Urinary bladder (tissue), 3 donors: ENCODE measurements at regions not wholly inside any gene's neighbourhood (a gene's known extent, or its start where the extent isn't known, plus 50 kb on each side); places are given as distances from the start of the nearest gene placed in this dataset.

Experiments
- DNase-seq: peaks from one replicate; pipeline ENCODE4 v3.0.0-alpha.2; 2015; ENCODE audit errors: extremely low spot score
- H3K27ac ChIP-seq: one replicate; pipeline ENCODE4 v1.5.1; 2013; ENCODE audit warnings: low read depth, mild to moderate bottlenecking, moderate library complexity
- H3K36me3 ChIP-seq: one replicate; pipeline ENCODE4 v1.6.1; 2013; ENCODE audit warnings: mild to moderate bottlenecking, moderate library complexity; ENCODE audit not compliant: insufficient read depth
- H3K4me1 ChIP-seq: one replicate; pipeline ENCODE4 v1.6.1; 2013; ENCODE audit warnings: mild to moderate bottlenecking, moderate library complexity; ENCODE audit not compliant: insufficient read depth
- H3K4me3 ChIP-seq: one replicate; pipeline ENCODE4 v1.5.1; 2013; ENCODE audit warnings: low read depth, low read length
- WGBS: extraction: QIAGEN DNeasy Blood & Tissue Kit; methylation state at CpG from one replicate; pipeline ENCODE4 v1.1.7; 2013; 5-methylcytosine and 5-hydroxymethylcytosine counted together
- donor health status: healthy with polysubstance abuse.
- donor health status: healthy.

DNA sequence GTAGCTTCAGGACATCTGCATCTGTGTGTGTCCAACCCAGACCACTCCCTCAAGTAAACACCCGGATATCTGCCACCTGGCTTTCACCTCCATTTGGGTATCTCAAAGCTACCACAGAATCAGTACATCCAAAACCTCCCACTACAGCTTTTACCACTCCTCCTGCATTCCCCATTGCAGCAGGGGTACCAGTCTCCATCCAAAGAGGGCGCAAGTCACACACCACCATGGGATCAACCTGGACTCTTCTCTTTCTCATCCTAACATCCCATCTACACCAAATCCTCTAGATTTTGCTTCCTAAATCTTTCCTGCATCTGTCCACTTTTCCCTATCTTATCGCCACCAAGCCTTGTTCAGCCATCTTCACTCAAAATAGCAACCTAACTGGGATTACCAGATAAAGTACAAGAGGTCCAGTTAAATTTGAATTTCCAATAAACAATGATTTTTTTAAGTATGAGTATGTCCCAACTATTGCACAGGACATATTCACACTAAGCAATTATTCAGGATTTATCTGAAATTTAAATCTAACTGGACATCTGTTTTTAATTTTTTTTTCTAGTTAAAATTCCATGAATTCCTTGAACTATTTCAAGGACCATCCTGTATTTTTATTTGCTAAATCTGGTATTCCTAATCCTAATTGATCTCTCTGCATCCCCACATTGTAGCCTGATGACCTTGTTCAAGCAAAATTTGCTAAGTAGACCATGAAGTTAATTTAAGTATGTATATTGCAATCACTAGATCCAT is 164.3 kb upstream of the MLN start:
- no peak for DNase-seq
- H3K4me1 ChIP-seq: no peaks in the 10 kb centered on the region
- H3K27ac ChIP-seq: no peak overlapping the region
- 38% methylated on average over 3 of the region's 3 CpGs for WGBS
- H3K4me3 ChIP-seq: no peak overlapping the region
- H3K36me3 ChIP-seq: no peaks in the 10 kb centered on the region

DNA sequence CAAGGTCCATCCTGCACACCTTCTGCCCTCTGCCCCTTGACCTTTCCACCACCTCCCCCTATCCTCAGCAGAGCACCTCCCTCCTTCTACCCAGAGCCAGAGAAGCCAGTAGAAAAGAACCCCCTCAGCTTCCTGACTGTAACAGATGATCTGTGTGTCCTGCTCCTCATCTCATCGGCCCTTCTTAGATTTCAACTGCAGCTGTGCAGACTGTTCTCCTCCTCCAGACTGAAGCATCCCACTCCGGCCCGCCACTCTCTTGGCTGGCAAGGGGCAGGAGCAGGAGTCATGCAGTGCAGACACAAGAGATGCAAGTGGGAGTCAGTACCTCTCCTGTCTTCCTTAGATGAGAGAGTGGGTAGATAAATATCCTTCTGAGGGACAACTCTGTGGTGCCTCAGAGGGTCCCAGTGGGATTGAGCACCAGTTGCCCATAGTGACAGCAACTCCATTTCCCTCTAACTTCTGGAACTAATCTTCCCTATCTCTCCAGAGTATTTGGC is 163.5 kb upstream of the MLN start:
- DNase-seq: no peak

DNA sequence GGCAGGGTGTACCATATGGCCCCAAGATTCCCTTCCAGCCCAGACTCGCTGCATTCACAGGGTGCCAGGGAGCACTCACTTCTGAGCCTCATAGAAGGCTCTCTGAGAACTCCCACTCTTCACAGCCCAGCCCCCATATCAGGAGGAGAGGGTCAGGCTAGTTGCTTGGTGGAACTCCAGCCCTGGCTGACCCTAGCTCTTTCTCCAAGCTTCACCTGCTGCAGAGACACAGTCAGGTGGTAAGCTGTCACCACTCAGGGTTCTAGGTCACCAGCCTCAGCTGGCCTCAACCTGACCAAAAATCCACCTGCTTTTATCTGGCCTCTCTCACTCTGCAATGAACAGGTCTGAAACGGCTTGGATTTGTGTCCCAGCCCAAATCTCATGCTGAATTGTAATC is 162.7 kb upstream of the MLN start:
- no peaks in the 10 kb centered on the region for H3K36me3 ChIP-seq
- H3K4me3 ChIP-seq: no peak overlapping the region
- no peak for DNase-seq
- H3K27ac ChIP-seq: no peak overlapping the region
- H3K4me1 ChIP-seq: no peaks in the 10 kb centered on the region
- WGBS: 68% methylated on average over 2 of the region's 2 CpGs

More for the DNA sequence above, 163.5 kb upstream of the MLN start:
- H3K4me1 ChIP-seq: no peaks in the 10 kb centered on the region
- no peak overlapping the region for H3K4me3 ChIP-seq
- WGBS: 47% methylated on average over 3 of the region's 3 CpGs
- no peak overlapping the region for H3K27ac ChIP-seq
- no peaks in the 10 kb centered on the region for H3K36me3 ChIP-seq

DNA sequence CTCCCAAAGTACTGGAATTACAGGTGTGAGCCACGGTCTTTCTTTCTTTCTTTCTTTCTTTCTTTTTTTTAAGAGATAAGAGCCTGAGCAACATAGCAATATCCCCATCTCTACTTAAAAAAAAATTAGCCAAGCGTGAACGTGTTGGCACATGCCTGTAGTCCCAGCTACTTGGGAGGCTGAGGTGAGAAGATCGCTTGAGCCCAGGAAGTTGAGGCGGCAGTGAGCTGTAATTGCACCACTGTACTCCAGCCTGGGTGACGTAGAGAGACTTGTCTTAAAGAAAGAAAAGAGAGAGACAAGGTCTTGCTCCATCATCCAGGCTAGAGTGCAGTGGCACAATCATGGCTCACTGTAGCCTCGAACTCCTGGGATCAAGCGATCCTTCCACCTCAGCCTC is 162.0 kb upstream of the MLN start:
- no peak for DNase-seq
- Histone ChIP-seq H3K4me1 (no peaks in the 10 kb centered on the region), H3K27ac (no peak overlapping the region), H3K4me3 (no peak overlapping the region), H3K36me3 (no peaks in the 10 kb centered on the region)
- WGBS: 86% methylated on average over 8 of the region's 8 CpGs

DNA sequence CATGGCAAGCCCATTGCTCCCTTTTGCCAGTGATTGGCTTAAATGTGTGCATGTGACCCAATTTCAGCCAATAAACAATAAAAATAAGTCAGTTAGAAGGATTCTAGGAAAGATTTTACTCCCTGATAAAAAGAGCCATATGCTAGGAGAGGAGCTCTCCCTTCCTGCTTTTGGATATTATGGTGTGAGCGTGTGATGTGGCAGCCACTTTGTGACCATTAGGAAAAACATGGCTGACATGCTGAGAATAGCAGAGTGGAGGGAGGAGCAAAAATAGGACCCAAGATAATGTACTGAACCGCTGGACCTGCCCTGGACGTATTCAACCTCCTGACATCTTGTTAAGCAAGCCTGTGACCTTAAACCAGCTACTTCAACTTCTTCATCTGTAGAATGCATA is 160.6 kb upstream of the MLN start:
- H3K36me3 ChIP-seq: no peaks in the 10 kb centered on the region
- WGBS: 93% methylated on average over 3 of the region's 3 CpGs
- H3K27ac ChIP-seq: no peak overlapping the region
- H3K4me3 ChIP-seq: no peak overlapping the region
- H3K4me1 ChIP-seq: no peaks in the 10 kb centered on the region
- no peak for DNase-seq

DNA sequence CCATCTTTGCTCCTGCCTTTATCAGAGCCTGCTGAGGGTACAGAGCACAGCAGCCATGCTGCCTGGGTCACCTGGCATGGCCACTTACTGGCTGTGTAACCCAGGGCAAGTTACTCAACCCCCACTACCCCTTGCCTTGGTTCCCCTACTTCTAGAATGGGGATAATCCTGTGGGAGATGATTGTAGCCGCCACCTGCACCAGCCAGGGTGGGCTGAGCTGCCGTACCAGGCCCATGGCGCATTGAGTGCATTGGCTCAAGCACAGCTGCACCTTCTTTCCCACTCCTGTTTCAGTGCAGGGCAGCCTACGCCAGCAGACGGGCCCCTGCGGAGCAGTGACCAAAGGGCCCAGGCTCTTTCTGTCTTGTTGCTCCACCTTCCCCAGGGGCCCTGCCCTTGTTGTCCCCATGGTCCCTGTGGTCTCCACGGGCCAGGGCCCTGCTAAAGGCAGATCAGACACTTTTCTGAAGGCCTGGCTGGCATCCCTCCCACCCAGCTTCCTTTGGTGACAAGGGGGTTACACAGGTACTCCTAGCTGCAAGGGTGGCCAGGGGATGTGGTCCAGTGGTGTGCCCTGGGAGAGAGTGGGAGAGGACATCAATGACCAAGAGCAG is 159.4 kb upstream of the MLN start:
- no peak for DNase-seq
- no peak overlapping the region for H3K27ac ChIP-seq
- no peak overlapping the region for H3K4me3 ChIP-seq
- 92% methylated on average over 7 of the region's 7 CpGs for WGBS
- no peaks in the 10 kb centered on the region for H3K36me3 ChIP-seq
- H3K4me1 ChIP-seq: no peaks in the 10 kb centered on the region

DNA sequence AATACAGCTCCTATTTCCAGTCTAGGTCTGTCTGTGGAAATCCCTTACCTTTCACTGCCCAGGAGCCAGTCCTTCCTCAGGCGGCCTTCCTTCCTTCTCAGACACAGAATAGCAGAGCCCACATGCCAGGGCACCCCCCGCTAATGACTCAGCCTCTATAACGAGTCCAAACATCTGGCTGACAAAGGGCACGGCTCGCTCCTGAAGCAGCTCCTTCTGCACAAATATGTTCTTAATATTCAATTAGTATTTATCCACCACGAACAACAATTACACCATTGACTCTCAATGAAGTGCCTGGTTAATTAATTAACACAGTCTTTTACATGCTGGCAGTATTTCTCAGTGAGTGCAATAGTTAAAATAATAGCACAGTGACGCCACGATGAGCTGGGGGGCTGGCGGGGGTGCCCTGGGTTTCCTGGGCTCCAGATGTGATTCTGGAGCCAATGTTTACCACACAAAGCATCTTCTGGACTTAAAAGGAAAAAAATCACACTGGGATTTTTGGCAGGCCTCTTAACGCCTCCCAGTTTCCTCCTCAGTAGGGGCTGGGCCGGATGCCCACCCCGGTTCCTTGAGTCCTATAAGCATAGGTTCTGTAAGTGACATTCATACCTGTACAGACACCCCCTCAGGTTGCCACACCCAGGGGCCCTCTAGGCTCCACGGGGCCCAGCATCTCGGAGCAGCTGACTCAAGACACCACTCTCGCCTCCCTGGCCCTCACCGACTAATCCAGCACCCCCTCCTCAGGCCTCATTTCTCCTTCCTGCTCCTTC is 158.6 kb upstream of the MLN start:
- DNase-seq: no peak
- Histone ChIP-seq H3K36me3 (no peaks in the 10 kb centered on the region), H3K4me1 (no peaks in the 10 kb centered on the region), H3K4me3 (no peak overlapping the region), H3K27ac (no peak overlapping the region)
- 57% methylated on average over 16 of the region's 16 CpGs for WGBS

DNA sequence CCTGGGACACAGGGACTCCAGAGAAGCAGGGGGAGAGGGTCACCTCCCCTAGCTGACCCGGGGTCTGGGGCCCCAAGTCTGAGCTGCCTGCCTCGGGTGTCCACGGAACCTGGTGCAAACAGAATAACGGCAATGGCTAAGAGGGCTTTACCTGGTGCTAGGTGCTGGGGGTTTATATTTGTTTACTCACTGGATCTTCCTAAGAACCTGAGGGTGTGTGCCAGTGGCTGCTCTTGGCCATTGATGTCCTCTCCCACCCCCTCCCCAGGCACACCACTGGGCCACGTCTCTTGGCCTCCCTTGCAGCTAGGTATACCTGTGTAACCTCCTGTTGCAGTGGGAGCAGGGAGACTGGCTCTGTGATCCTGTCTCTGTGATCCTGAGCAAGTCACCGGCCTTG is 157.9 kb upstream of the MLN start:
- Histone ChIP-seq H3K4me1 (no peaks in the 10 kb centered on the region), H3K4me3 (no peak overlapping the region), H3K27ac (no peak overlapping the region), H3K36me3 (no peaks in the 10 kb centered on the region)
- DNase-seq: no peak
- 88% methylated on average over 6 of the region's 6 CpGs for WGBS

DNA sequence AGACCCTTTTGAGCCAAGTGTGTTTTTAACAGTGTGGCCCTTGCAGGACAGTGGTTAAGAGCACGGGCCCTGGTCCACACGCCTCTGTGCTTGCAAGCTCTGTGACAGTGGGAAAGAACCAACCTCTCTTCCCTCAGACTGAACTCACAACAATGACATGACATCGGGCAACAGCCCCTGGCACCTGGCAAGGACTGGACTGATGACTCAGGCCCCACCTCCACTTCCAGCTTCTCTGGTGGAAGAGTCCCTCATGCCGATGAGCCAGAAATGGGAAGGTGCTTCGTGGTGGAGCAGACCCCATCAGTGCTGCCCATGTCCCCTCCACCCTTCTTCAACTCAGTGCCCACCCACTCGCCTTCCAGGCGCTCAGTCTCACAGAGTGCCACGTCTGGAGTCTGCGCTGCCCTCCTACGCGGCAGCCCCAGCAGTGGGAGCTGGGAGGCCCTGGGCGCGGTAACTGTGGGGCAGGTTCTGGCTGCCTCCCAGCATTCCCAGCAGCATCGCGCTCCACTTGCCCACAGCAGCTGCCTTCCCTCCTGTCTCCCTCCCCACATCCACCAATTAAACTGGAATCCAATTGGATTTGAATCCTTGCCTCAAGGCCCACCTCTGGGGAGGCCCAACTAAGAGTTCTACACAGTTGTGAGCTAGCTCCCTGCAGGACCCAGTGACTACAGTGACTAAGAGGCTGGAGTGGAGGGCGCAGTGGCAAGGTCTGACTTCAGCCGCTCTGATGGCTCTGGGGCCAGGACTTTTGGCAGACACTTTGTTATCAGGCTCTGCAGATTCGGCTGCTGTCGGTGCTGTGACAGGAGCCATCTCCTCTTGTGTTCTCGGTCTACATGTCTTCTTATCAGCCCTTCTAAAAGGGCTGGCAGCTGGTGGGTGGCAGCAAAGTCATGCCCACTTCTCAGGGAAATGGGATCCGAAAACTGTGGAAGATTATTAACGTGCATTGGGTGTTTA is 156.8 kb upstream of the MLN start:
- 86% methylated on average over 22 of the region's 22 CpGs for WGBS
- no peaks in the 10 kb centered on the region for H3K36me3 ChIP-seq
- H3K27ac ChIP-seq: no peak overlapping the region
- no peak for DNase-seq
- no peak overlapping the region for H3K4me3 ChIP-seq
- no peaks in the 10 kb centered on the region for H3K4me1 ChIP-seq

DNA sequence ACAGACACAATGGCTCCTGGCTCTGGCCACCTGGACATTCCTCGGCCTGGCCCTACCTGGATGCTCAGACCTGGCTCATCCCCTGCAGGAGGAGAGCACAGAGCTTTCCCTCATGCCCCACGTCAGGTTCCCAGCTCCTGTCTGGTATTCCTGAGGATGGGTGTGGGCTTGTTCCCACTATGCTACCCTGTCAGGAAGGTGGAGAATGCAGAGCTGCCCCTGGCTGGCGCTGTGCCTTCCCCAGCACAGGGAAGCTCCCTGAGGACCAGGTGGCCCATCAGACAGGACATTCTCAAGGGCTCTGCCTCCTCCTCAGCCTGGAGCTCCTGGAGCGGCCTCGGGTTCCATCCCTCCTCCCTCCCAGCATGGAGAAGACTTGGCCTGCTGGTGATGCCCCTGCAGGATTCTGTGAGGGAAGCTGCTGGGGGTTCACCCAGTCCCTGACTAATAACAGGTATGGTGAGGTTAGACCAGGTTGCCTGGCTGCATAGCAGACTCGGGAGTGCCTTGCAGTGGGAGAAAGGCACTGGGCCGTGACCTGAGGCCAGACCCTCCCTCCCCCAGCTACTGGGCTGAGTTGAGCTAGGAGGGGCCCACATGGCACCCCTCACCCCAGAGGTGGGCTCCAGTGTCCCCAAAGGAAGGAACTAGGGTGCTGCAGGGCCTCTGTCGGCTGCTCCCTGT is 156.0 kb upstream of the MLN start:
- H3K4me3 ChIP-seq: no peak overlapping the region
- 89% methylated on average over 8 of the region's 8 CpGs for WGBS
- DNase-seq: no peak

DNA sequence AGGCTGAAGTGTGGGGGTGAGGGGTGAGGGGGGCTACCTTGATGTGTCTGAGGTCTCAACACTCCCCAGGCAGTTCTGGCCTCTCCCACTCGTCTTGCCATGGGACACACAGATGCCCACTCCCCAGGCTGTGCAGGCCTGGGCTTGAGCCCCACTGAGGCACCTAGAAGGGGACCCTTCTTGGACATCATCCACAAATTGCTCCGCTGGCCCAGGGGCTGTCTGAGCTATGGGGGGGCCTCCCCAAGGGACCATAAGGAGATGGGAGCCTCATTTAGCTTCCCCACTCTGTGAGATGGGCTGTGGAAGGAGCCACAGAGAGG is 155.5 kb upstream of the MLN start:
- WGBS: 78% methylated on average over 2 of the region's 2 CpGs
- Histone ChIP-seq H3K36me3 (no peaks in the 10 kb centered on the region), H3K27ac (no peak overlapping the region), H3K4me1 (no peaks in the 10 kb centered on the region), H3K4me3 (no peak overlapping the region)
- no peak for DNase-seq

More for the DNA sequence above, 156.0 kb upstream of the MLN start:
- Histone ChIP-seq H3K4me1 (no peaks in the 10 kb centered on the region), H3K36me3 (no peaks in the 10 kb centered on the region), H3K27ac (no peak overlapping the region)

DNA sequence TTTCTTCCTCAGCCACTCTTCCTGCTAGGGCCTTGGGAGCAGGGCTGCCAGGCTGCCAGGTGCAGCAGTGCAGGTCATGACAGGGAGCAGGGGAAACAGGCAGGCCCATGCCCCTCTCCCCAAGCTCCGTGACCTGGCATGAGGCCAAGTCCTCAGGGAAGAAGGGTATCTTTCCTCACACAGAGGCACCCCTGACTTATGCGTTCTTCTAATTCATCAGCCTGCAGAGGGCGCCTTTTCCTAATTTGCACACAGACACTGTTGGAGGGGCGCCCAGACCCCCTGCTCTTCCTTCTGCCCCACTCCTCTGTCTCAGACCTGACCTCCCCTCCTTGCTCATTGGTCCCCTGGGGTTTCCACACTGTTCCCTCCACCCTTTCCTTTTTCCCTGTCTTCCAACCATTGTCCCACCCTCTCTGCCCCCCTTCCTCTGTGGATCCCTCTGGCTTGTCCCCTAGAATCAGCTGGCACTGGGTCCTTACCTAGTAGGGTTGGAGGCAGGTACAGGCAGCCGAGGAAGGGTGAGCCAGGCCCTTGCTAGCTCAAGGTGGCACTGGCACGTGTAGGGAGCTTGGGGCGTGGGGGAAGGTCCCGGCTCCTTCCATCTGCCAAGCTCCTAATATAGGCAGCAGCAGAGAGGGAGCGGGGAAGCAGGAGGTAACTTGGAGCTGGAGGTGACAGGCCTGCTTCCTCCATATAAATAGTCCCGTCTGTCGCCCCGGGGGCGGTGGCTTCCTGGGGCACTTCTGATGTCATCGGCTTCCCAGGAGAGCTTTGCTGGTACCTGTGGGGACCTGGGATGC is 154.9 kb upstream of the MLN start:
- H3K36me3 ChIP-seq: no peaks in the 10 kb centered on the region
- DNase-seq: no peak

More for the DNA sequence above, 154.9 kb upstream of the MLN start:
- H3K4me1 ChIP-seq: no peaks in the 10 kb centered on the region
- WGBS: 51% methylated on average over 14 of the region's 14 CpGs
- no peak overlapping the region for H3K4me3 ChIP-seq
- no peak overlapping the region for H3K27ac ChIP-seq
